ENCODE measurements at regions not wholly inside any gene's neighbourhood (a gene's known extent, or its start where the extent isn't known, plus 50 kb on each side); places are given as distances from the start of the nearest gene placed in this dataset.

DNA sequence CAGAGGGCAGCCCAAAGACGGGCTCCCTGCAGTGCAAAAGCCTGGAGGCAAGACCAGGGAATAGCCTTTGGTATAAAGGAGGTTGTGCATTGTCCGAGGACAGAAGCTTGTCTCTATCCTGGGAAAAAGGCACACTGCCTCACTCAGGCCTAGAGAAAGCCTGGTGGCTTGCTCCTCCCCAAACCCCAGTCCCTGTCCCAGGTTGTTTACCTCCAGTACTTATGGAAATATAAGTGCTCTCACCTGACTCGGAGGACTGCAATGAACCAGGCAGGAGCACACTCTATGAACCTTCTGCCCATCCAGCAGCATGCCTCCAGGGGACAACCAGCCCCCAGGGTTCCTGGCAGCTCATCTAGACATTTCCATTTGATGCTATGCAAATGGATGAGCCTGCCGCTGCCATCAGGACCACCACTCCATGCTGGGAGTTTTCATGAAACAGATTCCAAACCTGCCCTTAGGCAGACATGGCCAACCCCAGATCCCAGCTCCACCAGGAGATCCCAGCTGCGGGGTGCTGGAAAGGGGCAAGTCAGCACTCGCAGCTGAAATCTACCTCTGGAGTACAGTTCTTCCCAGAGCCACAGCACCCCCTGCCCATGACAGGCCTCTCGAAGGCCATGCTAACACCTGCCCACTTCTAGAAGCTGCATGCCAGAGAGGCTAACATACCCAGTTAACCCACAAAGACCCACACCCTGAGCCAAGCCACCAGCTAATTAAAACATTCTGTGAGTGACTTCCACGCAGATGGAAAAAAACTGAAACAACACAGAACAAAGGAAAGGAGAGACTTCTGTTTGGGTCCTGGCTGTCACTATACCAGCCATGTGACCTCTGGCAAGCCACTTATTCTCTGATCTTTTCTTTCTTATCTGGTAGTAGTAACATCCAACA lies 101.7 kb downstream of the TTC32 start:
- no peak overlapping the region for H2AFZ ChIP-seq (ENCODE audit: low read length)
- H3K27me3 ChIP-seq (ENCODE audit: low read length), result no peaks in the 10 kb centered on the region
- TF ChIP-seq EZH2 (IDR thresholded peaks at IDR 0.05; ENCODE audit: low read length, unreplicated experiment) (no peak), EZH2phosphoT487 (IDR thresholded peaks at IDR 0.05; ENCODE audit: borderline replicate concordance, low read length) (no peak)
- no peak for ATAC-seq
- no peaks in the 10 kb centered on the region for H3K79me2 ChIP-seq (ENCODE audit: low read length)
- H3K9me2 ChIP-seq (replicated peaks; ENCODE audit: low read length), result no peaks in the 10 kb centered on the region
- H3K4me2 ChIP-seq (ENCODE audit: low read length), result no peak overlapping the region
- intact Hi-C loops (cut with micrococcal nuclease), result no loop called here
- DNase-seq, result no peak
- H3K9ac ChIP-seq (ENCODE audit: low read length), result no peak overlapping the region
- ChIA-PET CTCF (no interaction called here), POLR2A (ENCODE audit: unreplicated experiment) (no interaction called here)
- peaks cover 20% of the 10 kb centered on the region for H3K4me1 ChIP-seq (ENCODE audit: insufficient read depth, low read length)
- no TSS peak for BruUV-seq (replicated peaks)
- H3K36me3 ChIP-seq (ENCODE audit: low read depth, low read length), result no peaks in the 10 kb centered on the region
- no peak overlapping the region for H3K27ac ChIP-seq (ENCODE audit: low read length)
- no peak overlapping the region for H3K4me3 ChIP-seq (ENCODE audit: low read length)
- no peaks in the 10 kb centered on the region for H4K20me1 ChIP-seq (ENCODE audit: low read length)
- no peaks in the 10 kb centered on the region for H3K9me3 ChIP-seq (ENCODE audit: low read length)
- H3F3A ChIP-seq (ENCODE audit: low read length, unreplicated experiment), result no peaks in the 10 kb centered on the region

DNA sequence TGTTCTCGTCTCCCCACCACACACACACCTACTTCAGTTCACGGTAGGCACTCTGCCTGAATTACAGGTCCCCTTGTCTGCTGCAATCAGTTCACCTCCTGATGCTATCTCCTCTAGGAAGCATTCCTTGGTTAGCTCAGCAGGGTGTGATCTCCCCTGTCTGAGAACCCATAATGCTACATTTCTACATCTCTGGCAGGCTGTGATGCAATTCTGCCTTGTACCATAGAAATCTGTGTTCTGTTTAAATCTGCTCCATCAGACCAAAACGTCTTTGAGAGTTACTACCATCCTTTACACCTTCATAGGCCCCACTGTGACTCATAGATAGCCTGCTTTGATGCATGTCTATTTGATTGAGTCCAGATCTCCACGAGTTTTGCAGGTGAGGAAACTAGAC lies 103.9 kb downstream of the TTC32 start:
- ATAC-seq (no peak), DNase-seq (no peak)
- Histone ChIP-seq H3K4me3 (ENCODE audit: low read length) (no peak overlapping the region), H3K4me1 (ENCODE audit: insufficient read depth, low read length) (peaks cover 20% of the 10 kb centered on the region), H3K9ac (ENCODE audit: low read length) (no peak overlapping the region), H3K4me2 (ENCODE audit: low read length) (no peak overlapping the region), H3K27me3 (ENCODE audit: low read length) (no peaks in the 10 kb centered on the region), H2AFZ (ENCODE audit: low read length) (no peak overlapping the region), H3K9me3 (ENCODE audit: low read length) (no peaks in the 10 kb centered on the region), H3F3A (ENCODE audit: low read length, unreplicated experiment) (no peaks in the 10 kb centered on the region), H3K27ac (ENCODE audit: low read length) (no peak overlapping the region), H3K9me2 (replicated peaks; ENCODE audit: low read length) (no peaks in the 10 kb centered on the region), H3K36me3 (ENCODE audit: low read depth, low read length) (no peaks in the 10 kb centered on the region), H4K20me1 (ENCODE audit: low read length) (no peaks in the 10 kb centered on the region), H3K79me2 (ENCODE audit: low read length) (no peaks in the 10 kb centered on the region)
- TF ChIP-seq EZH2 (IDR thresholded peaks at IDR 0.05; ENCODE audit: low read length, unreplicated experiment) (no peak), EZH2phosphoT487 (IDR thresholded peaks at IDR 0.05; ENCODE audit: borderline replicate concordance, low read length) (no peak)
- TF ChIP-seq, protein P1, sequence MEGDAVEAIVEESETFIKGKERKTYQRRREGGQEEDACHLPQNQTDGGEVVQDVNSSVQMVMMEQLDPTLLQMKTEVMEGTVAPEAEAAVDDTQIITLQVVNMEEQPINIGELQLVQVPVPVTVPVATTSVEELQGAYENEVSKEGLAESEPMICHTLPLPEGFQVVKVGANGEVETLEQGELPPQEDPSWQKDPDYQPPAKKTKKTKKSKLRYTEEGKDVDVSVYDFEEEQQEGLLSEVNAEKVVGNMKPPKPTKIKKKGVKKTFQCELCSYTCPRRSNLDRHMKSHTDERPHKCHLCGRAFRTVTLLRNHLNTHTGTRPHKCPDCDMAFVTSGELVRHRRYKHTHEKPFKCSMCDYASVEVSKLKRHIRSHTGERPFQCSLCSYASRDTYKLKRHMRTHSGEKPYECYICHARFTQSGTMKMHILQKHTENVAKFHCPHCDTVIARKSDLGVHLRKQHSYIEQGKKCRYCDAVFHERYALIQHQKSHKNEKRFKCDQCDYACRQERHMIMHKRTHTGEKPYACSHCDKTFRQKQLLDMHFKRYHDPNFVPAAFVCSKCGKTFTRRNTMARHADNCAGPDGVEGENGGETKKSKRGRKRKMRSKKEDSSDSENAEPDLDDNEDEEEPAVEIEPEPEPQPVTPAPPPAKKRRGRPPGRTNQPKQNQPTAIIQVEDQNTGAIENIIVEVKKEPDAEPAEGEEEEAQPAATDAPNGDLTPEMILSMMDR (conservative IDR thresholded peaks at IDR 0.05; ENCODE audit: low read depth, low read length), result no peak
- POLR2A ChIA-PET (ENCODE audit: unreplicated experiment), result no interaction called here
- no TSS peak for BruUV-seq (replicated peaks)
- intact Hi-C loops (cut with micrococcal nuclease), result no loop called here
- CTCF ChIA-PET, result no interaction called here

DNA sequence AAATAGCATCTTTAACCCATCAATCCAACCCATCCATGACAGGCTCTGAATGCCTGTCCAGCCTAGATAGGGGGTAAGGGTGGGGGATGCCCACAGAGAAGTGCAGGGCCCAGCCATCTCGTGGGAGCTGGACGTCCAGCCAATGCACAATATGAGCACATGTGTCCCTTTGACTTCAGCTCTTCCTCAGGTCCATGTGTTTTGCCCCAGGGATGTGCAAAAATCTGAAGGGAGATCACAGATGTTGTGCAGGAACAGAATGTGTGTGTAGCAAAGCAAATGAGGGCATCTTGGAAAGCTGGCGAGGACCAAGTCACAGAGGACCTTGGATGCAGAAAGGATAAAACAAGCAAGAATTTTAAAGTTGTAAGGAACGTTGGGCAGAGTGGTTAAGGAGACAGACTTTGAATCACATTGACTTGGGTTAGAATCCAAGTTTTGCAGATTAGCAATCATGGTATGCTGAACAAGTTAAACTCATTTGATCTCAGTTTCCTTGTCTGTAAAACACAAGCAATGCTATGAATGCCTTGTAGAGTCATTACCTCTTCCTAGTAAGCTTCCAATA lies 104.5 kb downstream of the TTC32 start:
- intact Hi-C loops (cut with micrococcal nuclease), result no loop called here
- peaks cover 15% of the 10 kb centered on the region for H3K4me1 ChIP-seq (ENCODE audit: insufficient read depth, low read length)
- no peaks in the 10 kb centered on the region for H3K36me3 ChIP-seq (ENCODE audit: low read depth, low read length)
- H3K79me2 ChIP-seq (ENCODE audit: low read length), result no peaks in the 10 kb centered on the region
- no peaks in the 10 kb centered on the region for H3K27me3 ChIP-seq (ENCODE audit: low read length)
- no peak overlapping the region for H3K4me3 ChIP-seq (ENCODE audit: low read length)
- ATAC-seq (no peak), DNase-seq (no peak)
- ChIA-PET CTCF (no interaction called here), POLR2A (ENCODE audit: unreplicated experiment) (no interaction called here)
- no peak overlapping the region for H3K27ac ChIP-seq (ENCODE audit: low read length)
- no peaks in the 10 kb centered on the region for H3K9me3 ChIP-seq (ENCODE audit: low read length)
- no peaks in the 10 kb centered on the region for H4K20me1 ChIP-seq (ENCODE audit: low read length)
- no peak overlapping the region for H3K9ac ChIP-seq (ENCODE audit: low read length)
- H3F3A ChIP-seq (ENCODE audit: low read length, unreplicated experiment), result no peaks in the 10 kb centered on the region
- H3K9me2 ChIP-seq (replicated peaks; ENCODE audit: low read length), result no peaks in the 10 kb centered on the region
- TF ChIP-seq EZH2 (IDR thresholded peaks at IDR 0.05; ENCODE audit: low read length, unreplicated experiment) (no peak), EZH2phosphoT487 (IDR thresholded peaks at IDR 0.05; ENCODE audit: borderline replicate concordance, low read length) (no peak)
- TF ChIP-seq, protein P1 (conservative IDR thresholded peaks at IDR 0.05; ENCODE audit: low read depth, low read length), result no peak
- no peak overlapping the region for H3K4me2 ChIP-seq (ENCODE audit: low read length)
- BruUV-seq (replicated peaks), result no TSS peak
- no peak overlapping the region for H2AFZ ChIP-seq (ENCODE audit: low read length)

Measured in PC-3 (cell line).